NT2/D1 (cell line): ENCODE measurements at regions not wholly inside any gene's neighbourhood (a gene's known extent, or its start where the extent isn't known, plus 50 kb on each side); places are given as distances from the start of the nearest gene placed in this dataset.

Experiments used
- SUZ12 ChIP-seq: IDR thresholded peaks from 2 replicates; pipeline ENCODE4 v1.6.1; 2011; ENCODE audit not compliant: insufficient read length, insufficient read depth; ENCODE audit errors: extremely low read depth
- YY1 ChIP-seq: IDR thresholded peaks from 2 replicates; pipeline ENCODE4 v1.6.1; 2011; ENCODE audit not compliant: insufficient read length, insufficient read depth
- ZNF274 ChIP-seq: IDR thresholded peaks from 2 replicates; pipeline ENCODE4 v1.6.1; 2011; ENCODE audit warnings: mild to moderate bottlenecking, low read depth, low read length

DNA sequence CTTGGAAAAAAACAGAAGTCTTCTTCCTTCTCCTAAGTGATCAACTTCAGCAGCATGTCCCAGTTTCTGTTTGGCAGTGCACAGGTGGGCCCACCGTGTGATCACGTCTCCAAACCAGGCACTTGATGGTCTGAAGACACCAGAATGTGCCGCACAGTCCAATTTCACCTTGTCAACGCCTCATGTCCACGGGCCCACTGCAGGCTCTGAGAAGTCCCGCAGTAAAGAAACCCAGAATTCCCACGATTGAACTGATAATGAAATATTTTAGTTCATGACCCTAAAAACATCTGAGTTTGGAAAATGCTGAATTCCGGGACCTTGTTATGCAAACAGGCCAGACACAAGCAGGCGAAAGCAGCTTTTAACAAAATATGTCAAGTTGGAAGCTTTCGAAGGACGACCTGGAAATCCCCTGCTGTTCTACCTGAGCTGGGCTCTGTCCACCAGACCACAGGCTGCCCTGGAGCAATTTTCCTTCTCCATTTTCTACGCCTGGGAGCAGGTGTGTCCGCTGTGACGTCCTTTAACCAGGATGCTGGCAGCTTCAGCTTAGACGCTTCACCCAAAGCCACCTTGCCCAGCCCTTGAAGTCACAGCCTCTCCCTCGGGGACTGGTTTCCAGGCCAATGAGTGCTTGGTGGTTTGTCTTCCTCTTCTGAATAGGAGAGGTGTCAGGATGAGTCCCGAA lies 167.8 kb upstream of the IQSEC1 start:
- no peak for TF ChIP-seq YY1
- TF ChIP-seq ZNF274 = no peak
- no peak for TF ChIP-seq SUZ12
